HG02623 (cell line): ENCODE measurements at regions not wholly inside any gene's neighbourhood (a gene's known extent, or its start where the extent isn't known, plus 50 kb on each side); places are given as distances from the start of the nearest gene placed in this dataset.

Experiments
- ATAC-seq: cut with Tn5 transposase; IDR thresholded peaks from one replicate; pipeline ENCODE4 v1.9.1; 2021; ENCODE audit warnings: moderate library complexity; ENCODE audit not compliant: unreplicated experiment

DNA sequence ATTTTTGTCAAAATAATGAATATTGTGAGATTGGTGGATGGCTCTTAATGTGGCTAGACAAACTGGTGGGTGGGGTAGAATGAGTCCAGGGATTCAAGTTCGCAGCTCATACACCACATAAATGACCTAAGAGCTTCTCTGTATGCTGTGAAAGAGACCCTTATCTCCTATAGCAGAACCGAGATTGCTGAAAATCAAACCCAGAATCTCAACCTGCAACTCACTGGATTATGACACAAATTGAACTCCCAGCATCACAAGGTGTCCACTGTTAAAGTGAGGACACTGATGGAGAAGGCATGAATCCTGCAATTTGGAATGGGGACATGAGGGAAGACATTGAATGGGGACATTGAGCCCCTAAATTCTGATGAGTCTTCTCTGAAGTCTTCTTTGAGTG is 51.3 kb upstream of the CNKSR3 start:
- ATAC-seq = no peak

DNA sequence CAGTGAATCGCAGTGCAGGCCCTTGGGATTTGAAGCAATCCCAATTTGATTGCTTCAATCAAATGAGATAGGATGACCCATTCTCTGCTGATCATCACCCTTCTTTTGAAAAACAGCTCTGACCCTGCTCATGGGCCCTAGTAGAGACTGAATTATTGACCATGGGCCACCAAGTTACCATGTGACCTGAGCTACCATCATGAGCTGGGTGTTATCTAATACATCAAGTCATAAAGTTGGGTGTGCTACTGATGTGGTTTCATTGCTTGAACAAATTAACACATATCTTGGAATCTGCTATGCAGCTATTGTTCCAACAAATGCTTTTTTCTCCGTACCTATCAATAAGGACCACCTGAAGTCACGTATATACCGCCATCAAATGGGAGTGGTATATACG is 54.8 kb upstream of the CNKSR3 start:
- ATAC-seq = no peak

DNA sequence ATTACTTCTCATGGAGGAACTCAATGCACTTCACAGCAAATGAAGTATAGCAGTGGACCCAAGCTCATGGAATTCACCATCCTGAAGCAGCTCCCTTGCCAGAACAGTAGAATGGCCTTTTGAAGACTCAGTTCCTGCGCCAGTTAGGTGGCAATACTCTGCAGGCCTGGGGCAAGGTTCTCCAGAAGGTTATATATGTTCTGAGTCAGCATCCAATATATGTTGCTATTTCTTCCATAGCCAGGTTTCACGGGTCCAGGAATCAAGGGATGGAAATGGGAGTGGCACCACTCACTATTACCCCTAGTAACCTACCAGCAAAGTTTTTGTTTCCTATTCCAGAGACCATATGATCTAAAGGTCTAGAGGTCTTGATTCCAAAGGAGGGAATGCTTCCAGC is 56.4 kb upstream of the CNKSR3 start:
- no peak for ATAC-seq

DNA sequence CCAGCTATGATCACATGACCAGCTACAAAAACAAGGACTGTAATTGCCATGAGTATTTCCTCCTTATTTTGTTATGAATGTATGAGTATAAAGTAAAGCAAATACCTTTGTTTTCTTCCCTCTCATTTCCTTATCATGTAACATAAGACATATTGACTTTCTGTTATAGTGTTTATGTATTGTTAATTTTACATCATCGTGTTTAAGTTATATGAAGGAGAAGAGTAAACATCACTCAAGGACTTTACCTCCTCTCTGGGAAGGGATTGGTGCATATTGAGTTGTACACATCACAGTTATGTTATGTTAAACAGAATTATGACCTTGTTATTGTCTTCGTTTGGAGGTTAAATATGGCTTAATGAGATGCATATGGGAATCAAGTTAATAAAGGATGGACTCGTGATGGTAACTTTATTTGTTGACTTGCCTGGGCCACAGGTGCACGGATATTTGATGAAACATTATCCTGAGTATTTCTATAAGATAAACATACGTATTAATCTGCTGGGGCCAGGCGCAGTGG is 57.3 kb upstream of the CNKSR3 start:
- no peak for ATAC-seq

DNA sequence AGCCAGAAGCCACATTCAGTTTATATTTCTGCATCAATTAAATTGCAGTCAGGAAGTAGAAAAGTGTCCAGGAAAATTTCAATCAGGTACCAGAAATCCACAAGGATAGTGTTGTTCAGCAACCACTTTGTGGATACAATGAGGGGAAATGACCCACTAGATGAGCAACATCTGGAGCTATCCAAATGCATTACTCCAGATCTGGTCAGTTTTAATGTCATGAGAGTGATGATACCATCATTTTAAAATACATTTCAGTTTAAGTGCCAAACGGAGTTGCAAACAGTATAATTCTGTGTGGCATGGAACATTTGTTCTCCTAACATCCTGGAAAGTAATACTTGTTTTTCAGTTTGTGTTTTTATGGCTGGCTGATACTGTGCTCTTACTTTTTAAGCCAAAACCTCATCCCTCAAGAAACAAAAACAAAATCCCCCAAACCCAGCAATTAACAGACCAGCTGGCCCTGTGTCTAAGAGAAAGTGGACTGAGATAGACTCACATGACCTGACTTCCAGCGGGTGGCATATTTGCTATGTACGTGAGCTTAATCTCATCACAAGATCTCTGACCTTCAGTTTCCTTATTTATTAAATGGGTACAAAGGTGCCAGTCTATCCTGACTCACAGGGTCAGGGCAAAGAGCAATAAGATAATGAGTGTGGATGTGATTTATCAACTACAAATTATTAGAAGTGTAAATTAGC is 58.8 kb upstream of the CNKSR3 start:
- ATAC-seq = no peak

DNA sequence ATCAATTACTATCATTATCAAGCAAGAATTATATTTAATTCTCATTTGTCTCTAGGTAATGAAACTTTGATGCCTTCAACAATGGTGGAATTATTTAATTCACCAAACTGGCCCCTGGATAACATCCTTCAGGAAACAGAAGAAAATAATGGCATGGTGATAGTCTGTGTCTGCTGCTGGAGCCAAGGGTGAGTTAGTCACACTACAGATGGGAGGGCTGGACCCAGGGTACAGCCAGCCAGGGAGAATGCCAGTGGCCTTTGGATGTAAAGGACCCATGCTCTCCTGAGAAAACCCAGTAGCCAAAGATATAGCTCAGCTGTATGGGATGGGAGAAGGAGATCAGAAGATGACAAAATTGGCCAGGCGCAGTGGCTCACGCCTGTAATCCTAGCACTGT is 60.0 kb upstream of the CNKSR3 start:
- ATAC-seq = no peak

DNA sequence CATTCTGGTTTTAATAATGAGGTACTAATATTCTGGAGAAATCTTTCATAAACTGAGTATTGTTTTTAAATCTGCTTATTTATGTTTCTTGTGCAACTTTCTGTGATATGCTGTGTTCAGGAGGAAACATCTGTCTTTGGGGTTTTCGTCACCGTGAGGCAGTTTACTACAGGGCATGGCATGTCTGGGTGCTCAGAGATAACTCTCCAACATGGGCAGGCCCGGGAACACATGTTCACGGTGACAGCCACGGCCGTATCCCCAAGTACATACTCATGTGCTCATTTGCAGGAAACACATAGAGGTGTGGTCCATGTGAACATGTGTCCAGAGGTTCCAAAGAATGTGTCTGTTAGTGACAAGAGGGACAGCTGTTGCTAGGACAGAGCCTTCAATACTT is 62.1 kb upstream of the CNKSR3 start:
- no peak for ATAC-seq

DNA sequence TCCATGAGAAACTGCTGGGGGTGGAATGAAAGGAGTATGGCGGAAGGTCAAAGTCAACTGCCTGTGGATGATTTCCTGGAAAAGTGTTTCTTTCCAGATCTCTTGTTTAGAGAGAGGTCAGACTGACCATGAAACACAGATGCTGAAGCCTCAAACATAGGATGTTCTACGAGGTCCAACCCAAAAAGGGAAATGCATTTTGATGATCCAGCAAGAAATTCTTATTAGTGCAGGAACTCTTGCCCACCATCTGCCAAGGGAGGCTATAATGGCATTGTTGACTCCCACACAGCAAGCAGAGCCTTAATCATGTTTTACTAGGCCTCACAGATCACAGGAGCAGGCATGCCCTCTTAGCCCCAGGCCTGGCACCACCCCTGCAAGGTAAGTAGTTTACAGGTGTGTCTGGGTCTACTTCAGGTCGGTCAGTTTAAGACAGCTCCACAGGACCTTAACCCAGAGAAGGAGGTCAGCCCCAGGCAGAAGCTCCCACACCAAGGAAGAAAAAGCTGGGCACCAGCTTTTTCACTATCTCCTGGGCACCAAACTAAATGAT is 67.6 kb upstream of the CNKSR3 start:
- ATAC-seq = no peak

DNA sequence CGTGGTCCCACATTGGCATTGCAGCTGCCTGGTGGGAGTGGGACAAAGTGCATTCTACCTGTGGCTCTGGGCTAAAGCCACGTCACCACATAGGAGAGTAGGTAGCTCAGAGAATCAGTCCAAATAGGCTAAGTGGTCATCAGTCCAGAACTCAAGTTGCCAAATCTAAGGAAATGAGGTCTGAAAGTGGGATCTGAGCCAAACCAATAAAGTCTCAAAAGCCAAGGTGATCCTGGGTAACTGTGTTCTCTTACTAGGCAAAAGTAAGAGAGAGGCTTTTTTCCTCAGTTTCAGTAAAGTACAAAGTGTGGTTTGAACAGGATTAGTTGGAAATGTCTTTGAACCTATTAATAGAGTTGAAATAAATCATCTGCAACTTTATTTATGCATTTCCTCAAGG is 68.6 kb upstream of the CNKSR3 start:
- ATAC-seq = no peak

DNA sequence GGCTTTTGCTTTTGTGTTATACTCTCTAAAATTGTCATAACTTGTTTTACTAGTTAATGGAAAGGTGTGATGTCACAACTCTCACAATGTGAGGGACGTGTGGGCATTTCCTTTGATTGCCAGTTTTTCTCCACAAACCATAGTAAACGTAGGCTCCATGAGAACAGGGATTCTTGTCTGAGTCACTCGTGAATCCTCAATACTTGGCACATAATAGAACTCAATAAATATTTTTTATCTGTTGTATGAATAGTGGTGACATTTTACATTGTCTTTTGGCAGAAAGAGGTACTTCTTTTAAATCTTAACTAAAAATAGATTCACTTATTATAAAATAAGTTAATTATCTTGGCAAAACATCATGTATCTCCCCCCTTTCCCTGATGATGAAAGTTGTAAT is 69.0 kb upstream of the CNKSR3 start:
- no peak for ATAC-seq

DNA sequence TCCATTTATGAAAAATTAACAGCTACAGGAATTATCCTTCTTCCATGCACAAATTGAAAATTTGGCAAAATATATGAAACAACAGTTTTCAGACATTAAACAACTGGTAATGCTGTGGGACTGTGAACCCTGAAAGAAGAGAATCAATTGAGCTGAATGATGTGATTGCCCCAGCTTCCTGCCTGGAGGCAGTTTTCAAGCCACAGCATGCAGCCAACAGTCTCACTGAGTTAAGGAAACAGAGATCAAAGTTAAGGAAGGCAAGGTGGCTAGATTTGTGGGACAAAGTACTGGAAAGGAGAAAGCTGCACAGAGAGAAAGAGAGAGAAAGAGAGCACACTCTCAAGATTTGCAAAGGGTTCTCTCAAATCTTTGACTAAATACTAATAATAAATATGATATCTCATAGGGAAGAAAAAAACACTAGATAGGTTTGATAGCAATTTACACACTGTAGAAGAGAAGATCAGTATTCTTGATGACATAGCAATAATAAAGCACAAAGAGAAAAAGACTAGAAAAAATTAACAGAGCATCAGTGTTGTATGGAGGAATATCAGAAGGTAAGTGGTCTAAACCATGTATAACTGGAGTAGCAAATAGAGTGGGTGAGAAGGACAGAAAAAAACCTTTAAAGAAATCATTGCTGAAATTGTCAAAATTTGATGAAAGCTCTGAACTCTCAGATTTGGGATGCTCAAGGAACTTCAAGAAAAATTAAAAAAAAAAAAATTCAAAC is 70.1 kb upstream of the CNKSR3 start:
- no peak for ATAC-seq

DNA sequence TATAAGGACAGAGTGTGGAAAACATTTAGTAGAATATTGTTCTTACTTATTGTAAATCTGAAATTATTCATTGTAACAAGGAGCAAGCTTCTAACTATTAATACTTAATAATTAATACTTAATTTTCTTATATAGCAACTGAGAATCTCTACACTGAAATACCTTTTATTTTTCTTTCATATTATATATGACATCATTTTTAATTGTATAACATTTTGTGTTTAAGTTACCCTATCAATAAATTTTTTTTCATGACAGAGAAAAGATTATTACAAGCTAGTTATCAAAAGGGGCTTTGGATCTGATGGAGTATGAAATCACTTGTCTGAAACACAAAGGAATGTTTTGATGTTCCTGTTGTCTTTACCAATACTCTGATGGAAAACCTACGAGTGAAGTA is 72.2 kb upstream of the CNKSR3 start:
- no peak for ATAC-seq

DNA sequence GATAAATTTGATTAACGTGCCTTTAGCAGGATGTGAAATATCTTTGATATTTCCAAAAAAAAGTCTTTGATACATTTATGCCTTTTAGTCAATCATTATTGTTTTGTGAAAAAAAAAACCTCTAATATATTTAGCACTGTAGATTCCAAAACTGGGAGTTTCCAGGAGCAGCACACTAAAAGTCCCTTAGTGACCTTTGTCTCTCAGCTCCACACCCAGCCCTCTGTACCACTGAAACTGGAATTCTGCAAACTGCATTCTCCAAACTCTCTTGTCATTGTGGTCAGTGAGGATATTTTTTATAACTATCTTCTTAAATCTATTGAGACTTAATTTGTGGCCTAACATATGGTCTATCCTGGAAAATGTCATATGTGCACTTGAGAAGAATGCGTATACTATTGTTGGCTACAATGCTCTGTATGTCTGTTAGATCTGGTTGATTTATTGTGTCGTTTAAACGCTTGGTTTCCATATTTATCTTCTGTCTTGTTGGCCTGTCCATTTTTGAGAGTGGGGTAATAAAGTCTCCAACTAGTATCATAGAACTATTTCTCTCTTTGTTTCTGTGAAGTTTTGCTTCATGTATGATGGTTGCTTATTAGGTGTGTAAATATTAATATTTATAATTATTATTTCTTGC is 73.2 kb upstream of the CNKSR3 start:
- ATAC-seq = no peak

DNA sequence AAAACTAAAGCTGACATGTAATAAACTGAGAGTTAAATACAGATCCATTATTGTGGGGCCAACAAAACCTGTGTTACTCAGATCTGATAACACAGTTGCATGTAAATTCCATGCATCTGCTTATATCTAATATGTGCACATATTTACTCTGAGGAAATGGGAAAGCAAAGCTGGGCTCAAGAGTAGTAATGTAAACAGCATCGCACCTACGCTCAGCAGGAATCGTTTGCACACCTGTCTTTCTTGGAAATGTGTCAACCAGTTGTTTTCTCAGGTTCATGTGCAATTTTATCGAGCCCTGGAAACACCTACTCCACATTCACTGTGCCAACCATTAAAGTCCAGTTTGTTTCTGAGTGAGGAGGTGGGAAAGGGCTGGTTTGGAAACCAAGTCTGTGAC is 80.3 kb upstream of the CNKSR3 start:
- no peak for ATAC-seq

DNA sequence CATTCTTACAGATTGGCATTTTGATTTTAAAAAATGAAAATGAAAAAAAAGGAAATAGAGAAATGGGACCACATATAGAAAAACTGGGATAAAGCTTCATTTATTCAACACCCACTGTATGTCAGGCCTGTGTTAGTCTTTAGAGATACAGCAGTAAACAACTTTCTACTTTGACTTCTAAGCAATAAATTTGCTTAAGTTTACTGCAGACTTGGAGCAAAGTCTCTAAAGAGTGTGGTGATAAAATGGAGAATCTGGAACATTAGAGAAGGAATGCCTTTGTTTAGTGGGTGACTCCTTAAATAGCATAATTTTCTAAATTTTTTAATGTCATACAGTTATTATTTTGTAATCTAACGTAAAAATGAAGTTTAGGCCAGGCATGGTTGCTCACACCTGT is 80.7 kb upstream of the CNKSR3 start:
- no peak for ATAC-seq

DNA sequence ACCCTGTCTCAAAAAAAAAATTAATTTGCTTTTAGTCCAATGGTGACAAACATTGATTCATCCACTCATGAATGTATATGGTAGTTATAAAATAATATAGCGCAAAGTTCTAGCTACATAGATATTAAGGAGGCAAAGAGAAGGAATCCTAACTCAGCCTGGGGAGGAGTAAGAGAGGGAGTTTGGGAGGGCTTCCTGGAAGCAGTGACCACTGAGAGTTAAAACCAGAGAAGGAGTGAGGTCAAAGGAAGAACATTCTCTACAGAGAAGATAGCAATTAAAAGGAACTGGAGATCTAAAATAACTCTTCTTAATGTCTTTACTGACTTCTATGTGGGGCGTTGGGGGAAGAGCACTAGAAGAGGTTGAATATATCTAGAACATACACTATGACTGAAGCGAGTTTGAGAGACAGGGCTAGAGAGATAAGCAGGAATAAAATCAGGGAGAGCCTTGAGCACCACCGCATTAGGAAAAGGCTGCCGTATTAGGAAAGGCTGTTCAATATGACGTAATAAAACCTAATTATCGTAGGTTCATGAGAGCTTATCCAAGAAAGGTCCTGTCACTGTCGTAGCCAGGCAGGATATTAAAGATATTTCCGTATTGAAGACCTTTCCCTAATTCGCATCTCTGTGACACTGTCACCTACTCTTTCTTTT is 81.8 kb upstream of the CNKSR3 start:
- no peak for ATAC-seq

DNA sequence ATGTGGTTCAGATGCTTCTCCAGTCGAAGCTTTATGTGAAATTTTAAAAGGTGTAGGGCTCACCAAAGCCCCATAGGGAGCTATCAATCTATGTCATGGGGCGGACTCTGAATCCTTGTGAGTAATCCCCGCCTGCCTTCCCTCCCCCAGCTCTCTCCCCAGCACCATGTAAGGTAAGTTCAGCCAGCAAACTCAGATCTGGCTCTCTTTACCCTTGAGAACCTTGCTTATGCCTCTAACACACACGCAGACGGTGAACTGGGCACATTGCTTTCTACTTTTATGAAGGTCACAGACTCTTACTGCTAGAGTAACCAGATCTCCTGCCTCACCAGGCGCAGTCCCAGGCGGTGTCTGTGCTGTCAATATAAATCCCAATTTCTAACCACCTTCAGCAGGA is 82.6 kb upstream of the CNKSR3 start:
- ATAC-seq = no peak

DNA sequence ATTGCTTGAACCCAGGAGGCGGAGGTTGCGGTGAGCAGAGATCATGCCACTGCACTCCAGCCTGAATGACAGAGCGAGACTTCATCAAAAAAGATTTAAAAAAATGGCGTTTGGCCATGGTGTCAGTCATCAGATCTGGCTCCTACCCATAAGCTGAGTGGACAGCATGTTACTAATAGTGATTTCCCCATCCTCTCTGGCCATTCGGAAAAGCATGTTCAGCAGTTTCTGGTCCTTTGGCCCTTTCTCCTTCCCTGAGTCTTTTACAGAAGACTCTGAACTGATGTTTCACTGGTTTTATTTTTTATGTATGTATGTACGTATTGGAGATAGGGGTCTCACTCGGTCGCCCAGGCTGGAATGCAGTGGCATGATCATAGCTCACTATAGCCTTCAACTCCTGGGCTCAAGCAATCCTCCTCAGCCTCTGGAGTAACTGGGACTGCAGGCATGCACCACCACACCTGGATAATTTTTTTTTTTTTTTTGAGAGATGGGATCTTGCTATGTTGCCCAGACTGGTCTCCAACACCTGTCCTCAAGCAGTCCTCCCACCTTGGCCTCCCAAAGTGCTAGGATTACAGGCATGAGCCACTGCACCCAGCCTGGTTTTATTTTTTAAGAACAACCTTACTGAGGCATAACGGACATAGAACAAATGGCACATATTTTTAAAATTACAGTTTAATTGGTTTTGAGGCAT is 84.2 kb upstream of the CNKSR3 start:
- ATAC-seq = no peak

DNA sequence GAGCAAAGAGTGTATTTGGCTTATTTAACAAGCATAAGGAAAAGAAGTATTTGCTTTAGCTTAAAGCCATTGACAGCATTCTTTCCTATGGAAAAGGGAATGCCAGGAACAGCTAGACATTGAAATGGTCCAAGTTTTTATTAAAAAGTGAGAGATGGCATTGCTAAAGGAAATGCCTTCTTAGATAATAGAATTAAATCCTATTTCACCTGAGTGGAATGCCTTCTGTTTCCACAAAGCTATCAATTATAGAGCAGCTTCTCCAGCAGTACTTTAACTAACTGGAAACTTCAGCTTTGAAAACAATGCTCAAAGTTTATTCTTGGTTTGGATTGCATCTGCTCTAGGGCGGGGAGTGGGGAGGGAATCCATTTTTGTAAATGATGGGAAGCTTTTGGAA is 85.1 kb upstream of the CNKSR3 start:
- no peak for ATAC-seq

DNA sequence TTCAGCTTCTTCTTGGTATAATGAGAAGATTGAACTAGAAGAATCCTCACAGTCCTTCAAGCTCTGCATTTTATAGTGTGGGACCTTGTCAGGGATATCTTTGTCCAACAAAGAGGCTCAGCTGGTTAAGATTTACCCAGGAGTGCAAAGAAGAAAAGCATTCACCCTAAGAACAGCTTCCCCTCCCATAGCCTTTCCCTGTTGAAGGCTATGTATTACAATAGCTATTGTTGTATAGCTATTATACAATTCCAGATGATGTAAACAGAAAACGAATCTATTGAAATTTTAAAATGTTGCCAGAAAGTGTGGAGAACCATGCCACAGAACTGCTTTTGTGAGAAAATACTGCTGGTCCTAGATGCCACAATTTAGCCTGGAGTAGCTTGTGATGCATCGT is 85.5 kb upstream of the CNKSR3 start:
- no peak for ATAC-seq

DNA sequence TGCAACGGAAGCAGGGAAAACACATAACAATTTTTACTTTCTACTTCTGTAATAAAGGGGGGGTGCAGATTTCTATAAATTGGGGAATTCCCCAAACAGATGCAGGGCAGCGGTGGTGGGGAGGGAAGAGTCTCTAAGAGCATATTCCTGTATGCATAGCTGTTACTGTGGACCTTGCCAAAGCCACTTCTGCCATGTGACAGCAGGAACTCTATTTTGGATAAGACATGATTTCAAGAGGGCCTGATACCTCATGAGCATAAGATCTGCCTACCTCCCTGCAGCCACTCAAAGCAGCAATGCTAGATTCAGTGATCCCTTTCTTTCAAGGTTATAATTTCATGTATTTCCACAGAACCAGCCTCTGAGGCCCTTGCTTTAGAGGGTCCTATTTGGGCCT is 86.2 kb upstream of the CNKSR3 start:
- no peak for ATAC-seq
